ENCODE measurements at regions not wholly inside any gene's neighbourhood (a gene's known extent, or its start where the extent isn't known, plus 50 kb on each side); places are given as distances from the start of the nearest gene placed in this dataset.
"Not testable (repeated sequence)": the region's sequence is repeated elsewhere in the genome, so short reads cannot be mapped to it uniquely, and the experiment has no call there.

GRCh38 chr10:126759531-126759930, 89.0 kb upstream of the C10orf90 start:
- Histone ChIP-seq H3K36me3 (no peaks in the 10 kb centered on the region), H3K27me3 (no peaks in the 10 kb centered on the region), H3K27ac (no peak overlapping the region), H3K9me3 (peaks cover 0 to 14% (median 3%) of the 10 kb centered on the region in 4 donors), H3K4me1 (no peaks in the 10 kb centered on the region), H3K4me3 (no peak overlapping the region)
- no peak for DNase-seq
- 40 to 55% (median 51%) methylated on average over 4 of the region's 4 CpGs for WGBS, 5 donors
- no peak for TF ChIP-seq EP300 (IDR thresholded peaks at IDR 0.05)
- no peak for TF ChIP-seq POLR2A (IDR thresholded peaks at IDR 0.05)
- no peak for TF ChIP-seq POLR2AphosphoS5 (IDR thresholded peaks at IDR 0.05)
- no peak for TF ChIP-seq CTCF (IDR thresholded peaks at IDR 0.05)
- intact Hi-C loops (cut with DNase I; ENCODE audit: low total_unique reads), result no loop called here

- H3K36me3 ChIP-seq; H3K27me3 ChIP-seq; H3K9me3 ChIP-seq; H3K4me3 ChIP-seq; DNase-seq; H3K4me1 ChIP-seq; H3K27ac ChIP-seq; intact Hi-C loops (cut with DNase I; ENCODE audit: low total_unique reads): not testable (repeated sequence)
- WGBS, 5 donors, result 37 to 46% (median 45%) methylated on average over 6 of the region's 6 CpGs
Observed at GRCh38 chr10:126766646-126767045, 96.2 kb upstream of the C10orf90 start.

GRCh38 chr10:126770809-126771208, 100.3 kb upstream of the C10orf90 start:
- Histone ChIP-seq H3K27me3 (no peaks in the 10 kb centered on the region), H3K4me3 (no peak overlapping the region), H3K4me1 (no peaks in the 10 kb centered on the region), H3K36me3 (no peaks in the 10 kb centered on the region), H3K27ac (no peak overlapping the region), H3K9me3 (no peaks in the 10 kb centered on the region)
- no peak for DNase-seq
- TF ChIP-seq POLR2AphosphoS5 (IDR thresholded peaks at IDR 0.05) (no peak), CTCF (IDR thresholded peaks at IDR 0.05) (no peak), POLR2A (IDR thresholded peaks at IDR 0.05) (no peak), EP300 (IDR thresholded peaks at IDR 0.05) (no peak)
- intact Hi-C loops (cut with DNase I; ENCODE audit: low total_unique reads), result no loop called here
- 86 to 100% (median 89%) methylated on average over 2 of the region's 2 CpGs for WGBS, 5 donors

- TF ChIP-seq EP300 (IDR thresholded peaks at IDR 0.05) (no peak), CTCF (IDR thresholded peaks at IDR 0.05) (no peak), POLR2A (IDR thresholded peaks at IDR 0.05) (no peak), POLR2AphosphoS5 (IDR thresholded peaks at IDR 0.05) (no peak)
- Histone ChIP-seq H3K9me3 (no peaks in the 10 kb centered on the region), H3K4me3 (no peak overlapping the region), H3K27me3 (no peaks in the 10 kb centered on the region), H3K36me3 (no peaks in the 10 kb centered on the region), H3K4me1 (no peaks in the 10 kb centered on the region), H3K27ac (no peak overlapping the region)
- no peak for DNase-seq
- intact Hi-C loops (cut with DNase I; ENCODE audit: low total_unique reads), result no loop called here
- 45 to 69% (median 67%) methylated on average over 1 of the region's 1 CpG for WGBS, 5 donors
Observed at GRCh38 chr10:126776168-126776567, 105.7 kb upstream of the C10orf90 start.

- no peak overlapping the region for H3K27ac ChIP-seq
- H3K9me3 ChIP-seq, result no peaks in the 10 kb centered on the region
- TF ChIP-seq EP300 (IDR thresholded peaks at IDR 0.05), result no peak
- DNase-seq, result no peak
- no peaks in the 10 kb centered on the region for H3K4me1 ChIP-seq
- 62 to 73% (median 72%) methylated on average over 10 of the region's 10 CpGs for WGBS, 5 donors
- intact Hi-C loops (cut with DNase I; ENCODE audit: low total_unique reads), result no loop called here
- no peaks in the 10 kb centered on the region for H3K36me3 ChIP-seq
- no peak overlapping the region for H3K4me3 ChIP-seq
- no peaks in the 10 kb centered on the region for H3K27me3 ChIP-seq
Observed at GRCh38 chr10:126777714-126778113, 107.2 kb upstream of the C10orf90 start.
